ENCODE measurements at regions not wholly inside any gene's neighbourhood (a gene's known extent, or its start where the extent isn't known, plus 50 kb on each side); places are given as distances from the start of the nearest gene placed in this dataset.

DNA sequence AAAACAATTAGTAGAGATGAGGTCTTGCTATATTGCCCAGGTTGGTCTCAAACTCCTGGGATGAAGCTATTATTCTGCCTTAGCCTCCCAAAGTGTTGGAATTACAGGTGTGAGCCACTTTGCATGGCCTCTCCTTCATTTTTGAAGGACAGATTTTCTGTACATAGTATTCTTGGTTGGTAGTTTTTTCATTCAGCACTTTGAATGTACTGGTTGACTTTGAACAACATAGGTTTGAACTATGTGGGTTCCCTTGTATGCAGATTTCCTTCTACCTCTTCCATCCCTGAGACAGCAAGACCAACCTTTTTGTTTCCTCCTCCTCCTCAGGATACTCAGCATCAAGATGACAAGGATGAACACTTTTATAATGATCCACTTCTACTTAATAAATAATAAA is 436.4 kb downstream of the QKI start:
- no peaks in the 10 kb centered on the region for H3K9me3 ChIP-seq (ENCODE audit: control insufficient read depth in 1 of 2, insufficient read depth in 1 of 2, low read depth in 1 of 2, low read length in 2 of 2)
- intact Hi-C loops (cut with micrococcal nuclease) = no loop called here
- no peaks in the 10 kb centered on the region for H4K20me1 ChIP-seq (ENCODE audit: insufficient read depth)
- no peak overlapping the region for H3K4me3 ChIP-seq (replicated peaks in 1 of 2; ENCODE audit: low read depth in 1 of 2, low read length in 2 of 2)
- H3K36me3 ChIP-seq (ENCODE audit: control insufficient read depth in 1 of 2, insufficient read depth in 2 of 2, low read length in 2 of 2) = no peaks in the 10 kb centered on the region
- DNase-seq (ENCODE audit: low read depth, low spot score) (no peak), ATAC-seq (no peak)
- no peaks in the 10 kb centered on the region for H3K9me2 ChIP-seq (ENCODE audit: insufficient read depth)
- no peak overlapping the region for H3K9ac ChIP-seq (ENCODE audit: low read length)
- H3K4me2 ChIP-seq (ENCODE audit: low read length) = no peak overlapping the region
- POLR2A ChIA-PET = no interaction called here
- no peaks in the 10 kb centered on the region for H3K27me3 ChIP-seq (ENCODE audit: insufficient read depth, low read length)
- no peaks in the 10 kb centered on the region for H3K79me2 ChIP-seq (ENCODE audit: insufficient read depth, low read length)
- CTCF ChIA-PET = no interaction called here
- RAD21 ChIA-PET (ENCODE audit: low non-redundant PET in 1 of 2, low total read pairs in 2 of 2, uncharacterized antibody in 2 of 2, unreplicated experiment in 2 of 2) = no interaction called here
- no peak overlapping the region for H3K27ac ChIP-seq (ENCODE audit: low read depth, low read length)
- H2AFZ ChIP-seq (ENCODE audit: low read depth, low read length, poor library complexity, severe bottlenecking) = no peak overlapping the region
- H3K4me1 ChIP-seq (ENCODE audit: control insufficient read depth in 1 of 2, insufficient read depth in 2 of 2, low read length in 2 of 2) = no peaks in the 10 kb centered on the region
- TF ChIP-seq SRF (IDR thresholded peaks at IDR 0.05; ENCODE audit: low read depth) (no peak), ELF1 (IDR thresholded peaks at IDR 0.05; ENCODE audit: borderline replicate concordance, low read depth) (no peak), POLR2AphosphoS5 (IDR thresholded peaks at IDR 0.05; ENCODE audit: low read depth, low read length) (no peak), TCF7L2 (IDR thresholded peaks at IDR 0.05; ENCODE audit: borderline replicate concordance, extremely low read depth, insufficient read depth, insufficient read length) (no peak), YY1 (IDR thresholded peaks at IDR 0.05; ENCODE audit: extremely low read depth, insufficient replicate concordance, low read depth, low read length) (no peak), FOSL1 (IDR thresholded peaks at IDR 0.05; ENCODE audit: low read depth) (no peak), EZH2phosphoT487 (IDR thresholded peaks at IDR 0.05; ENCODE audit: borderline replicate concordance) (no peak), CEBPB (IDR thresholded peaks at IDR 0.05; ENCODE audit: low read depth) (no peak)
- TF ChIP-seq, protein P1, sequence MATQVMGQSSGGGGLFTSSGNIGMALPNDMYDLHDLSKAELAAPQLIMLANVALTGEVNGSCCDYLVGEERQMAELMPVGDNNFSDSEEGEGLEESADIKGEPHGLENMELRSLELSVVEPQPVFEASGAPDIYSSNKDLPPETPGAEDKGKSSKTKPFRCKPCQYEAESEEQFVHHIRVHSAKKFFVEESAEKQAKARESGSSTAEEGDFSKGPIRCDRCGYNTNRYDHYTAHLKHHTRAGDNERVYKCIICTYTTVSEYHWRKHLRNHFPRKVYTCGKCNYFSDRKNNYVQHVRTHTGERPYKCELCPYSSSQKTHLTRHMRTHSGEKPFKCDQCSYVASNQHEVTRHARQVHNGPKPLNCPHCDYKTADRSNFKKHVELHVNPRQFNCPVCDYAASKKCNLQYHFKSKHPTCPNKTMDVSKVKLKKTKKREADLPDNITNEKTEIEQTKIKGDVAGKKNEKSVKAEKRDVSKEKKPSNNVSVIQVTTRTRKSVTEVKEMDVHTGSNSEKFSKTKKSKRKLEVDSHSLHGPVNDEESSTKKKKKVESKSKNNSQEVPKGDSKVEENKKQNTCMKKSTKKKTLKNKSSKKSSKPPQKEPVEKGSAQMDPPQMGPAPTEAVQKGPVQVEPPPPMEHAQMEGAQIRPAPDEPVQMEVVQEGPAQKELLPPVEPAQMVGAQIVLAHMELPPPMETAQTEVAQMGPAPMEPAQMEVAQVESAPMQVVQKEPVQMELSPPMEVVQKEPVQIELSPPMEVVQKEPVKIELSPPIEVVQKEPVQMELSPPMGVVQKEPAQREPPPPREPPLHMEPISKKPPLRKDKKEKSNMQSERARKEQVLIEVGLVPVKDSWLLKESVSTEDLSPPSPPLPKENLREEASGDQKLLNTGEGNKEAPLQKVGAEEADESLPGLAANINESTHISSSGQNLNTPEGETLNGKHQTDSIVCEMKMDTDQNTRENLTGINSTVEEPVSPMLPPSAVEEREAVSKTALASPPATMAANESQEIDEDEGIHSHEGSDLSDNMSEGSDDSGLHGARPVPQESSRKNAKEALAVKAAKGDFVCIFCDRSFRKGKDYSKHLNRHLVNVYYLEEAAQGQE (IDR thresholded peaks at IDR 0.05; ENCODE audit: low read depth) = no peak
- no TSS peak for BruUV-seq (replicated peaks)
